ENCODE measurements at regions not wholly inside any gene's neighbourhood (a gene's known extent, or its start where the extent isn't known, plus 50 kb on each side); places are given as distances from the start of the nearest gene placed in this dataset.
"Not testable (repeated sequence)": the region's sequence is repeated elsewhere in the genome, so short reads cannot be mapped to it uniquely, and the experiment has no call there.

- Histone ChIP-seq H3K4me1 (ENCODE audit: control insufficient read depth, insufficient read depth, low read length) (peaks cover 2% of the 10 kb centered on the region; the same call in 1 of the 2 replicates), H3K9me3 (ENCODE audit: control insufficient read depth, insufficient read depth, low read depth, low read length) (no peaks in the 10 kb centered on the region), H3K36me3 (ENCODE audit: control insufficient read depth in 2 of 2, insufficient read depth in 1 of 2, low read length in 2 of 2) (no peaks in the 10 kb centered on the region), H3K4me3 (ENCODE audit: low read depth, low read length) (no peak overlapping the region), H3K27ac (ENCODE audit: extremely low read depth, low read depth, low read length) (no peak overlapping the region)
- POLR2A ChIA-PET: no interaction called here
- CTCF ChIA-PET: interaction anchor here (1.5 to 2.0 kb wide), 2 partner anchors 186 to 230 kb away, joined by 5 to 7 read pairs; no protein-coding TSS in a partner anchor
- no peak for TF ChIP-seq ZNF10 (tag by site-specific recombination; IDR thresholded peaks at IDR 0.05)
- no peak for TF ChIP-seq GLI4 (tag by site-specific recombination; IDR thresholded peaks at IDR 0.05)
- no peak for TF ChIP-seq HIC1 (tag by site-specific recombination; IDR thresholded peaks at IDR 0.05)
- TF ChIP-seq ZBTB21 (tag by site-specific recombination; IDR thresholded peaks at IDR 0.05): no peak
Observed at GRCh38 chr2:55776479-55776878, 82.8 kb upstream of the PNPT1 start.

- Histone ChIP-seq H3K4me1 (ENCODE audit: control insufficient read depth, insufficient read depth, low read length) (peaks cover 2% of the 10 kb centered on the region; the same call in 1 of the 2 replicates), H3K4me3 (ENCODE audit: low read depth, low read length) (no peak overlapping the region), H3K36me3 (ENCODE audit: control insufficient read depth in 2 of 2, insufficient read depth in 1 of 2, low read length in 2 of 2) (no peaks in the 10 kb centered on the region), H3K27ac (ENCODE audit: extremely low read depth, low read depth, low read length) (no peak overlapping the region), H3K9me3 (ENCODE audit: control insufficient read depth, insufficient read depth, low read depth, low read length) (no peaks in the 10 kb centered on the region)
- CTCF ChIA-PET: interaction anchor here (1.5 to 2.0 kb wide), 2 partner anchors 186 to 231 kb away, joined by 5 to 7 read pairs; no protein-coding TSS in a partner anchor
- POLR2A ChIA-PET: no interaction called here
- TF ChIP-seq SP2 (tag by site-specific recombination; IDR thresholded peaks at IDR 0.05): no peak
Observed at GRCh38 chr2:55775828-55776227, 82.2 kb upstream of the PNPT1 start.

- H3K4me1 ChIP-seq (ENCODE audit: control insufficient read depth, insufficient read depth, low read length); H3K36me3 ChIP-seq (ENCODE audit: control insufficient read depth in 2 of 2, insufficient read depth in 1 of 2, low read length in 2 of 2); H3K27ac ChIP-seq (ENCODE audit: extremely low read depth, low read depth, low read length); POLR2A ChIA-PET; CTCF ChIA-PET; H3K9me3 ChIP-seq (ENCODE audit: control insufficient read depth, insufficient read depth, low read depth, low read length); H3K4me3 ChIP-seq (ENCODE audit: low read depth, low read length): not testable (repeated sequence)
Observed at GRCh38 chr2:55773651-55774050, 80.0 kb upstream of the PNPT1 start.

- Histone ChIP-seq H3K36me3 (ENCODE audit: control insufficient read depth in 2 of 2, insufficient read depth in 1 of 2, low read length in 2 of 2) (no peaks in the 10 kb centered on the region), H3K4me1 (ENCODE audit: control insufficient read depth, insufficient read depth, low read length) (no peaks in the 10 kb centered on the region), H3K27ac (ENCODE audit: extremely low read depth, low read depth, low read length) (no peak overlapping the region), H3K9me3 (ENCODE audit: control insufficient read depth, insufficient read depth, low read depth, low read length) (no peaks in the 10 kb centered on the region), H3K4me3 (ENCODE audit: low read depth, low read length) (no peak overlapping the region)
- POLR2A ChIA-PET: interaction anchor here (0.6 kb wide), 1 partner anchor 117 kb away, joined by 3 read pairs; no protein-coding TSS in a partner anchor
- CTCF ChIA-PET: interaction anchor here (0.7 to 2.4 kb wide), 29 partner anchors 8 to 395 kb away, joined by 3 to 88 read pairs (median 4); no protein-coding TSS in a partner anchor
- TF ChIP-seq SETDB1 (IDR thresholded peaks at IDR 0.05; ENCODE audit: insufficient read length, low read length) (no peak), ZNF626 (tag by site-specific recombination; IDR thresholded peaks at IDR 0.05) (no peak), ZBTB26 (tag by site-specific recombination; optimal IDR thresholded peaks at IDR 0.05) (no peak), ZNF146 (tag by site-specific recombination; IDR thresholded peaks at IDR 0.05) (no peak), ZNF624 (tag by site-specific recombination; IDR thresholded peaks at IDR 0.05) (no peak), ZNF518A (tag by site-specific recombination; conservative IDR thresholded peaks at IDR 0.05; ENCODE audit: low read depth) (no peak), ZFP3 (tag by site-specific recombination; IDR thresholded peaks at IDR 0.05; ENCODE audit: low read depth) (no peak)
Observed at GRCh38 chr2:55772109-55772980, 78.7 kb upstream of the PNPT1 start.

Data from HEK293 (cell line).